ENCODE measurements at regions not wholly inside any gene's neighbourhood (a gene's known extent, or its start where the extent isn't known, plus 50 kb on each side); places are given as distances from the start of the nearest gene placed in this dataset.

DNA sequence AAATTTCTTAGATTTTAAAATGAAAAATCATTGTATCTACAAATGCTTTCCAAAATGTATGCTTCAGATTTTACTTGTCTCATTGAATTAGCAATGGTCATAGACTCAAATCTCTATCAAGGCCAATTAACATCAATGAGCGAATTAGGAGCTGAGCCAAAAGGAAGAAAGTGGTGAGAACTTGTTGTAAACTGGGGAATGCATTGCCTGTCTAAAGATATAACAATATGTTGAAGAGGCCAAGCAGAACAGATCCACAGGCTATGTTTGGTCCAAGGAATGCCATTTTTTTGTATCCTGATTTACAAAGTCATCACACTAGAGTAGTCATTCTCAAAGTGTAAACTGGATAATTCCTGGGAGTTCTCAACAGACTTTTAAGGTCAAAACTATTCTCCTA is 370.7 kb downstream of the GJA1 start:
- DNase-seq (ENCODE audit: low spot score) = no peak
- TF ChIP-seq, protein P1, sequence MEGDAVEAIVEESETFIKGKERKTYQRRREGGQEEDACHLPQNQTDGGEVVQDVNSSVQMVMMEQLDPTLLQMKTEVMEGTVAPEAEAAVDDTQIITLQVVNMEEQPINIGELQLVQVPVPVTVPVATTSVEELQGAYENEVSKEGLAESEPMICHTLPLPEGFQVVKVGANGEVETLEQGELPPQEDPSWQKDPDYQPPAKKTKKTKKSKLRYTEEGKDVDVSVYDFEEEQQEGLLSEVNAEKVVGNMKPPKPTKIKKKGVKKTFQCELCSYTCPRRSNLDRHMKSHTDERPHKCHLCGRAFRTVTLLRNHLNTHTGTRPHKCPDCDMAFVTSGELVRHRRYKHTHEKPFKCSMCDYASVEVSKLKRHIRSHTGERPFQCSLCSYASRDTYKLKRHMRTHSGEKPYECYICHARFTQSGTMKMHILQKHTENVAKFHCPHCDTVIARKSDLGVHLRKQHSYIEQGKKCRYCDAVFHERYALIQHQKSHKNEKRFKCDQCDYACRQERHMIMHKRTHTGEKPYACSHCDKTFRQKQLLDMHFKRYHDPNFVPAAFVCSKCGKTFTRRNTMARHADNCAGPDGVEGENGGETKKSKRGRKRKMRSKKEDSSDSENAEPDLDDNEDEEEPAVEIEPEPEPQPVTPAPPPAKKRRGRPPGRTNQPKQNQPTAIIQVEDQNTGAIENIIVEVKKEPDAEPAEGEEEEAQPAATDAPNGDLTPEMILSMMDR (IDR thresholded peaks at IDR 0.05) = no peak
- no peak for ATAC-seq (ENCODE audit: low FRiP score)

DNA sequence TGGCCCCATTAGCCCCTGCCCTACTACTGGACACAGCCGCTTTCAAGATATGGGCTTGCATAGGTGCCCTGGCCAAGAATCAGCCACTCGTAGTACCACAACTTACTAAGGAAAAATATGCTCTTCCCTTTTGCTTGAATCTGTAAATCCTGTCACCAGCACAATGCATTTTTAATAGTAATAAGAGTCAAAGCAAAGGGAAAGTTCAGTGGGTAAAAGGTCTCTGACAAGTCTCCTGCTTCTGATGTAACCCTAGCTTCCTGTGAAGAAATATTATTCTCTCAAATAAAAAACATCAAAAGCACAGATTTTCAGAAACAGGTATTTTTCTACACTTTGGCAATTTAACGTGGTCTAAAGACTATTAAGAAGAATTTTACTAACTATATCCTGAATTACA is 373.8 kb downstream of the GJA1 start:
- DNase-seq (ENCODE audit: low spot score) (no peak), ATAC-seq (ENCODE audit: low FRiP score) (no peak)
- TF ChIP-seq, protein P1 (IDR thresholded peaks at IDR 0.05) = no peak

DNA sequence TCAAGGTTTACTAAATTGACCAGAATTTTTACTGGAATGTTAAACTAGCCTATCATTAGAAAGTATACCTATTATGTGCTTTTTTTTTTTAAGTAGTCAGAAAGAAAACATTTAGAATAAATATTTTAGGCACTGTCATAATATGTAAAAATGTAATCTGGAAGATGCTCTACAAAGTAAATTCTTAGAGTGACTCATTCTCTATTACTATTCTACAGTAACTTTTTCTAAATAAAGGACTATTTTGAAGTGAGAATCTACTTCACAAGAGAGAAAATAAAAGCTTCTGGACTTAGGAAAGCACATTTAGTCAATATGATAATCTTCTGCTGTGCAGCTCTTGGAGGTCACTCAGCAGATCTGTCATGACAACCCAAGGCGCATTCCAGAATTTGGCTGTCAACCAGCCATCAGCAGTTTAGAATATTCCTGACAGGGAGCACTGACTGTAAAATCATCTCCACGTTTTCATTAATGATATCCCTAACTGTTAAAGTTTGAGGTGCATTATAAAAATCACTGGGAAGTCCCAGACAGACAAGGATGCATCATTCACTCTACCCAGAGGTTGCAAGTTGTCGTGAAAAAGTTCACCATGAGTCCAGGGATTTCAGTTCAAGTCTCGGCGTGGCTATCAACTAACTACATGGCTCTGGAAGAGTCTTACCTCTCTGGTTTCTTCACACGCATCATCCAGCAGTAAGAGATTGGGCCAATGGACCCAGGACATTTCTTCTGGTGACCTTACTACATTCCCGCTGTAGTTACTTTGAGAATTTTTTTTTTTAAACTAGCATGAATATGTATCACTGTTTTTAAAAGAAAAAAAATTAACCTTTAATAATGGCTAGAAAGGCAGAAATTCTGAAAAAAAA is 374.9 kb downstream of the GJA1 start:
- ATAC-seq (ENCODE audit: low FRiP score) = peak; percentile 19
- TF ChIP-seq, protein P1 (IDR thresholded peaks at IDR 0.05) = no peak
- no peak for DNase-seq (ENCODE audit: low spot score)

DNA sequence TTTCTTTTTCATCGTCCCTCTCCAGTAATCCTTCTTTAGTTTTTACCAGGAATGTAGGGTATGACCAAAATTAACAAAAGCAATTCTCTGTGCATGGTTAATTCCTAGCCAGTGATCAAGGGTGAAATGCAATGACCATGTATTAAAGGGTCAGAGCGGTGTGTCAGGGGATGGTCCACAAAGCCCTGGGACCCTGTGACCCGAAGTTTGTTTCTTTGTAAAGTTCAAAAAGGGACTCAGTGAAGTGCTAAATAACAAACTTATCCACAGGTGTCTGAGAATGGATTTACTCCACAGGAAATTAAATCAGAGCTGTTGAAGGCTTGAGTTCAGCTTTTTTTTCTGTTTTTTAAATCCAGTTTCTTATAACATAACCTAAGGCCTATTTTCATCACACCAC is 375.7 kb downstream of the GJA1 start:
- TF ChIP-seq, protein P1 (IDR thresholded peaks at IDR 0.05) = no peak
- DNase-seq (ENCODE audit: low spot score) = no peak
- no peak for ATAC-seq (ENCODE audit: low FRiP score)

DNA sequence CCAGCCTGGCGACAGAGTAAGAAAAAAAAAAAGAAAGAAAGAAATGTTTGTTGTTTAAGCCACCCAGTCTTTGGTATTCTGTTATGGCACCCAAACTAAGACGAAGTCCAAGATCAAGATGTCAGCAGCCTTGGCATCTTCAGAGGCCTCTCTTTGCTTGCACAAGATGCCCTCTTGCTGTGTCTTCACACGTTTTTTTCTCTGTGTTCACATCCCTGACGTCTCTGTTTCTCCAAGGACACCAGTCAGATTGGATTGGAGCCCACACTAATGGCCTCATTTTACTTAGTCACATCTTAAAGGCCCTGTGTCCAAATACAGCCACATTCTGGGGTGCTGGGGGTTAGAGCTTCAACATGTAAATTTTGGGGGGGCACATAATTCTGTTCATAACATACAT is 380.9 kb downstream of the GJA1 start:
- DNase-seq (ENCODE audit: low spot score) (no peak), ATAC-seq (ENCODE audit: low FRiP score) (no peak)
- TF ChIP-seq, protein P1 (IDR thresholded peaks at IDR 0.05) = no peak

DNA sequence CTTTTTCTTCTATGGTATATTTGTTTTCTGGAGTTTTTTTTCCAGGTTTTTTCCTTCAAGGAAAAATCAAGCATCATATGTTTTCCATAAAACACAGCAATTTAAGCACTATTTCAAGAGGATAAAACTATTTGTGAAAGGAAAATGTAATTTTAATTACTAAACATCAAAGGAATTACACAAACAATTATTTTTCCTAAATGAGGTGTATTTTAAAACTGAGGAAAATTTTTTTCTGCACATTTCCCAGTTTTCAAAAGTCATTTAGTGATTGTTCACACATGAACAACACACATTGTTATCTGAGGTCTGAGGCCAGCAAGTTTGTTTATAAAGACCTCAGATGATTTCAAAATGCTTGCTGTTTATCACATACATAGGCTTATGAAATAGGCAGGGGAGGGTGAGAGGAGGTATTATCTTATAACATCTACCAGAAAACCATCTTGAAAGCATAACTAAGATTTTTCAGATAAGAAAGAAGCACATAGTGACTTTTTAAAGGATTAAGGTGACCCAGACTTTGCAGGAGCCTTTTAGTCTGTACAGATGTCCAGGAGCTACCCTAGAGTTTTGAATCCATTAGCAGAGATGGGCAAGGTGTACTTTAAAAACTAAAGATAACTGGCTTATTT is 381.6 kb downstream of the GJA1 start:
- no peak for DNase-seq (ENCODE audit: low spot score)
- ATAC-seq (ENCODE audit: low FRiP score) = no peak
- TF ChIP-seq, protein P1 (IDR thresholded peaks at IDR 0.05) = no peak

DNA sequence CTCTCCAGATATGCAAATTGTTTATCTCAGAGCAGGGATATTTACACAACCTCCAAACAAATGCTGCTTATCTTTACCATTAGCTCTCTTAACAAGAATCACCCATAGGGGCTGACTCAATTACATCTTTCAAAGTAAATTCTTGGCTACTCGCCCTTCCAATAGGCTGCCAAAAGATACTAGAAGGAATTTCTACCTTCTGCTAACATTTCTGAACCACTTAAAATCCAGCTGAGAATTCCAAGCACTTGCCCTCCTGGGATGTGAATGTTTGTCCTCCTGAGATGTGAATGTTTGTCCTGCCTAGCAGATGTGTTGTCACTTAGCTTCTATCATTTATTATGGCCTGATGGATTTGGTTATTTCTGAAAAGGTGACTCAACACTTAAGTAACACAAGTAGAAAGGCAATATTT is 388.0 kb downstream of the GJA1 start:
- TF ChIP-seq, protein P1 (IDR thresholded peaks at IDR 0.05) = no peak
- no peak for DNase-seq (ENCODE audit: low spot score)
- ATAC-seq (ENCODE audit: low FRiP score) = no peak

Measured in omental fat pad (tissue), 3 donors.